ENCODE measurements at regions not wholly inside any gene's neighbourhood (a gene's known extent, or its start where the extent isn't known, plus 50 kb on each side); places are given as distances from the start of the nearest gene placed in this dataset.
"Not testable (repeated sequence)": the region's sequence is repeated elsewhere in the genome, so short reads cannot be mapped to it uniquely, and the experiment has no call there.

GRCh38 chr11:37390576-37391083 is 792.6 kb upstream of the RAG2 start:
- DNase-seq (ENCODE audit: low read depth in 1 of 2, low spot score in 1 of 2): no peak

GRCh38 chr11:37378958-37379357 is 780.9 kb upstream of the RAG2 start:
- no peak for DNase-seq (ENCODE audit: low read depth in 1 of 2, low spot score in 1 of 2)

- no peak for DNase-seq (ENCODE audit: low read depth in 1 of 2, low spot score in 1 of 2)
Observed at GRCh38 chr11:37372667-37373066, 774.6 kb upstream of the RAG2 start.

GRCh38 chr11:37371346-37371970 is 773.4 kb upstream of the RAG2 start:
- no peak for DNase-seq (ENCODE audit: low read depth in 1 of 2, low spot score in 1 of 2)

DNA sequence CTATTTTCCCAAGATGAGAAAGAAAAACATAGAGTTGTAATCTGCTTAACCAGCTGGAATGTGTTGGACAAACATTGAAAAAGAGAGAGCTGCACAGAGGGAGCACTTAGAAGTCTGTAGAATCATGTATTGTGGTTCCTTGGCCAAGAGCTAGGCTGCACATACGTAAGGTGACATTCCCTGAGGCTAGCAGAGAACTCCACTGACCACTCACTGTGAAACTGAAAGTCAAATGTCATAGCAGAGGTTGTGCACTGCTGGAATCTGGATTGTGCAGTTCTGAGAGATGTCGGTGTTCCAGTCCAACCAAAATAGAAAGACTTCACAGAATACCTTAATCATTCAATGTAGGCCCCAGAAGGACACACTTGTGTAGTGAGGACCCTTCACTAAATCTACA is 772.8 kb upstream of the RAG2 start:
- DNase-seq (ENCODE audit: low read depth in 1 of 2, low spot score in 1 of 2): no peak

GRCh38 chr11:37364246-37364839 is 766.3 kb upstream of the RAG2 start:
- DNase-seq (ENCODE audit: low read depth in 1 of 2, low spot score in 1 of 2): no peak

DNA sequence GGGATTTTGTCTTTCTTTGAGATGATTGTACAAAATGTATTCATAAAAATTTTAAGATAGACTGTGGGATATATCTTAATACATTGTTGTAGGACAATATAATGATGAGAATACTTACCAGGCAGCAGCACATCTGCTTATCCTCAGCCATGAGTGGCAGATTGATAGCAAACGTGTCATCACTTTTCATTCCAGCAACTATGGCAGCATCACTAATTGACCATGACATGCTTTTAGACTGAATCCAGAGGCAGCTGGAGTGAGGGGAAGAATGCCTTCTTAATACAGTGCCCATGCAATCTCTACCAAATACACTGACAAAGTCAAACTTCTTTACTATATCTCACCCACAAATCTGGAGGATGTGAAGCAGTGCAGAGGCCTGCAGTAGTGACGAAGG is 755.2 kb upstream of the RAG2 start:
- no peak for DNase-seq (ENCODE audit: low read depth in 1 of 2, low spot score in 1 of 2)

DNA sequence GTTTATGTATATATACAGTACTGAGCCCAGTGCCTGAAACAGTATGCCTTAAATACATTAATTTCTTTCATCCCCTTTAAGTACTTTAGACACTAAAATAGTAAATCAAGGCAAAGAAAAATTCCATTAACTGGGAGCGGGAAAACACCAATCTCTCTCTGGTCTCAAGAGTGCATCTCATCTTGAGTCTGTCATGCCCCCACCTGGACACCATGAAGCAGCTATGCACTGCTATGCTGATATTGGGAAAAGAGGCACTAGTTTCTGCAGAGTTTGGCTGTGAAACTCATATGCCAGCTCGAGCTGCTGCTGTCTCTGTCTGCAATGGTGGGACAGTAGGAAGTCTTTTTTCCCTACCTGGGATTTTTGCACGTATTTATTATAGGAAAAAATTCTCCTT is 754.4 kb upstream of the RAG2 start:
- no peak for DNase-seq (ENCODE audit: low read depth in 1 of 2, low spot score in 1 of 2)

GRCh38 chr11:37343290-37343689 is 745.3 kb upstream of the RAG2 start:
- DNase-seq (ENCODE audit: low read depth in 1 of 2, low spot score in 1 of 2): no peak

GRCh38 chr11:37336401-37336800 is 738.4 kb upstream of the RAG2 start:
- no peak for DNase-seq (ENCODE audit: low read depth in 1 of 2, low spot score in 1 of 2)

- no peak for DNase-seq (ENCODE audit: low read depth in 1 of 2, low spot score in 1 of 2)
Observed at GRCh38 chr11:37333345-37333744, 735.3 kb upstream of the RAG2 start.

DNA sequence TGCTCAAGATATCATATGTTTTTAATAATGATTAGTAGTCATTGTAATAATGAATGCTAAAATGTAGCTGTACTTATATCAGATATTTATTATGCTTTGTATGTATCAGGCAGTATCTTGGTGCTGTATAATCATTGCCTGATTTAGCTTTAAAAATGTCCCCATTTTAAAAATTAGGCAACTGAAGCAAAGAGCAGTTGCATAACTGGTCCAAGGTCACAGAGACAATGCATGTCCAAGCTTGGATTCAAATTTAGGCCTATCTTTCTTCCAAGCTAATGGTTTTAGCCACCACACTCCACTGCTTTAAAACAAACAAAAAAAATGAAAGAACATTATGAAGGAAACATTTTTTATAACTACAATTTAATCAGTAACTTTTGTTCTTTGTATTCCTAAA is 725.8 kb upstream of the RAG2 start:
- no peak for DNase-seq (ENCODE audit: low read depth in 1 of 2, low spot score in 1 of 2)

DNA sequence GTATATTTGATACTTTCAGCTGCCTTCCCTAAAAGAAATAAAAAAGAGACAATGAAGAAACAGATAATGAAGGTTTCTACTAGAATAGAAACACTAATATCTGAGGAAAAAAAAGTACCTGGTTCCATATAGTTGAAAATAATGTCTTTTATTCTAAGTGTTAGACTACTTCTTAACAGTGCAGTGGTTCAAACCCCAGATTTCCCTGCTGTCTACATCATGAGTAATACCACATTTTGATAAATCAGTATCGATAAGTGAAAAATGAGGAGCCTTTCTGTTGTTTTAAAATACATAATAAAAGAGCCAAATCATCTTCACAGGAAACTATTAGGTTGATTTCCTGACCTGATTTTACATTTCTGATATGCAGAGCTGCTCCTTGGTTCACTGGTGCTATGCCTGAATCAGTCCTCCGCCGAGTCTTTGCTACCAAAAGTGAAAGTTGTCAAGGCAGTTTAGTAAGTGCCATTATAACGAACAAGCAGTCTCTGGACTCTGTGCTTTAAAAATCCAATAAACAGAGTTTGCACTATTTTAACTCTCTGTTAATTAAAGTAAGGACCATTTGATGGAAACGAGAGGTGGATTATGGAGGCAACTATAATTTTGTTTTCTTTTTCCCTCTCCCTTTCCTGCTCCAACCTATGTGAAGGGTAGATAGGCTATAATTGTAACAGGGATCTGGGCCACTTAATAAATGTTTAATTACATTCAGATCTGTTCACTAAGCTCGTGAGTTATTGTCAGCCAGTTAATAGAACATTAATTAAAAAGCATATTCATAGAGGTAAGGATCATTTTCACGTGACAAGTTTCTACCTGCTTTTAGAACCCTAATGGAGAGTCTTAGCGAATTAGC is 724.5 kb upstream of the RAG2 start:
- no peak for DNase-seq (ENCODE audit: low read depth in 1 of 2, low spot score in 1 of 2)

GRCh38 chr11:37320921-37321320 is 722.9 kb upstream of the RAG2 start:
- DNase-seq (ENCODE audit: low read depth in 1 of 2, low spot score in 1 of 2): no peak

GRCh38 chr11:37317803-37318202 is 719.8 kb upstream of the RAG2 start:
- no peak for DNase-seq (ENCODE audit: low read depth in 1 of 2, low spot score in 1 of 2)

GRCh38 chr11:37313266-37313665 is 715.2 kb upstream of the RAG2 start:
- DNase-seq (ENCODE audit: low read depth in 1 of 2, low spot score in 1 of 2): no peak

DNA sequence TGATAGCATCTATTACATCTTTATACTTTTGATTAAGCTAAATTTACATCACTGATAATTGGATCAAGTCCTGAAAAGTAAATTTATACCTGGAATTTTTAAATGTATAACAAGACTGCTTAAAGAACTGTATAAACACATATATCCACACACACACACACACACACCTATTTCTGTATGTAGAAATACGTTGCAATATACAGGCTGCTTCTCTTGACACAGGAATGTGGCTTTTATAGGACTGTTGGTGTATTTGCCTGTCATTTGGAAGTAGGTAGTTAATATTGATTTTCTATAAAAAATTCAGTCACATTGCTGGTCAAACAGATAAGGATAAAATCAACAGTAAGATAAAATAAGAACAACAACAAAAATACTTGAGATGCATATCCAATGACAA is 708.5 kb upstream of the RAG2 start:
- DNase-seq (ENCODE audit: low read depth in 1 of 2, low spot score in 1 of 2): no peak

- not testable (repeated sequence) for DNase-seq (ENCODE audit: low read depth in 1 of 2, low spot score in 1 of 2)
Observed at GRCh38 chr11:37301405-37301804, 703.4 kb upstream of the RAG2 start.

- no peak for DNase-seq (ENCODE audit: low read depth in 1 of 2, low spot score in 1 of 2)
Observed at GRCh38 chr11:37298173-37298572, 700.1 kb upstream of the RAG2 start.

- no peak for DNase-seq (ENCODE audit: low read depth in 1 of 2, low spot score in 1 of 2)
Observed at GRCh38 chr11:37286890-37287289, 688.9 kb upstream of the RAG2 start.

DNA sequence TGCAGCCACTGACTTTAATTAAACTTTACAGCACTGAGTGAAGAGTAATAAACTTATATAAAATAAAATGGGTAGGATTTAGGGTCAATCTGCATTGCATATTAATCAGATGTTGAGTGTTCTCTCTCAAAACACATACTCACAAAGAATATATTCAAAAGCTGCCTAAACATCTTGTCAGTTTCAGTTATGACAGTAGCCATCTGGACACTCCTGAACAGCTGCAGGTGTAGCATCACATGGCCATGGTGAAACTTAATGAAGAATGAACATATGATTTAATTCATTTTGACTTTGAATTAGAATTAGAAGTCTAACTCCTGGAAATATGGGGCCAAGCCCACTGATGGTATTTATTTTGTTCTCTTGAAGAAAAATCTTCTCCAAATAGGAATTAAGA is 684.3 kb upstream of the RAG2 start:
- DNase-seq (ENCODE audit: low read depth in 1 of 2, low spot score in 1 of 2): no peak

DNA sequence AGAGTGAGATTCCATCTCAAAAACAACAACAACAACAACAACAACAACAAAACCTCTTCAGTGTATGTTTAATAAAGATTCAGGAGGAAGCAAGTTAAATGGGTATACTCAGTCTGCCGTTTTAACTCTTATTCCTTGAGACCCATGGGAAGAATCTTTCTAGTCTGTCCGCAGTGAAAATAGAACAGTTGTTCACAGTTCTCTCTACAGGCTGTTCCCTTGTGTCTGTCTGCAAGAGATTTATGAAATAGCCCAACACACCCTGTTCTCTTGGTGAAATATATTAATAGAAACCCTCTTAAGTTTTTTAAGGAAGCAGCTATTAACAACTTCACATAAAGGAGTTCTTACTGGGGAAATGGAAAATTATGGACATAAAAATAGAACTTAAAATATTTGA is 682.2 kb upstream of the RAG2 start:
- DNase-seq (ENCODE audit: low read depth in 1 of 2, low spot score in 1 of 2): no peak
